ENCODE measurements at regions not wholly inside any gene's neighbourhood (a gene's known extent, or its start where the extent isn't known, plus 50 kb on each side); places are given as distances from the start of the nearest gene placed in this dataset.
"Not testable (repeated sequence)": the region's sequence is repeated elsewhere in the genome, so short reads cannot be mapped to it uniquely, and the experiment has no call there.

DNA sequence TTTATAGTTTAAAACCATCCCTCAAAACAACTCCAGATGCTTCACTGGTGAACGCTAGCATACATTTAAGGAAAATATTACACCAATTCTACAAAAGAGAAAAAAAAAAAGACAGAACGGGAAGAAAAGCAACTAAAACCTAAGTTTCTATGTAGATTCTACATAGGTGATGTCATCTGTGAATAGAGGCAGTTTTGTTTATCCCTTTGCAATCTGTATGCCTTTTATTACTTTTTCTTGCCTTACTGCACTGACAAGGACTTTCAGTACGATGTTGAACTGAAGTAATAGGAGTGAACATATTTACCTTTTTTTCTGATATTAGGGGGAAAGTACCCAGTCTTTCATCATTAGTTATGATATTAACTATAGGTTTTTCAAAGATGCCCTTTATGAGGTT, 101.7 kb upstream of the HAO2 start:
- no peaks in the 10 kb centered on the region for H3K9me3 ChIP-seq
- no peak for TF ChIP-seq CTCF (IDR thresholded peaks at IDR 0.05)
- TF ChIP-seq POLR2A (IDR thresholded peaks at IDR 0.05): no peak
- DNase-seq: no peak
- no peaks in the 10 kb centered on the region for H3K36me3 ChIP-seq
- H3K4me3 ChIP-seq: no peak overlapping the region
- intact Hi-C loops (cut with DNase I; ENCODE audit: low total_unique reads): no loop called here
- H3K27ac ChIP-seq: no peak overlapping the region
- no peaks in the 10 kb centered on the region for H3K27me3 ChIP-seq
- H3K4me1 ChIP-seq: no peaks in the 10 kb centered on the region

DNA sequence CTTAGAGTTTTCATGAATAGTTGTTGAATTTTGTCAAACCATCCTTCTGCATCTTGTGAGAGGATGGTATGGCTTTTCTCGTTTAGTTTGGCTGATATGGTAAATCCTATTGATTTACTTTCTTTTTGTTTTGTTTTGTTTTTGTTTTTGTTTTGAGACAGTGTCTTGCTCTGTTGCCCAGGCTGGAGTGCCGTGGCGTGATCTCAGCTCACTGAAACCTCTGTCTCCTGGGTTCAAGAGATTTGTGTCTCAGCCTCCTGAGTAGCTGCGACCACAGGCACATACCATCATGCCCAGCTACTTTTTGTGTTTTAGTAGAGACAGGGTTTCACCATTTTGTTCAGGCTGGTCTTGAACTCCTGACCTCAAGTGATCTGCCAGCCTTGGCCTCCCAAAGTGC, 101.3 kb upstream of the HAO2 start:
- H3K4me3 ChIP-seq; H3K9me3 ChIP-seq; H3K27me3 ChIP-seq; DNase-seq; H3K27ac ChIP-seq; H3K36me3 ChIP-seq; H3K4me1 ChIP-seq; intact Hi-C loops (cut with DNase I; ENCODE audit: low total_unique reads): not testable (repeated sequence)

DNA sequence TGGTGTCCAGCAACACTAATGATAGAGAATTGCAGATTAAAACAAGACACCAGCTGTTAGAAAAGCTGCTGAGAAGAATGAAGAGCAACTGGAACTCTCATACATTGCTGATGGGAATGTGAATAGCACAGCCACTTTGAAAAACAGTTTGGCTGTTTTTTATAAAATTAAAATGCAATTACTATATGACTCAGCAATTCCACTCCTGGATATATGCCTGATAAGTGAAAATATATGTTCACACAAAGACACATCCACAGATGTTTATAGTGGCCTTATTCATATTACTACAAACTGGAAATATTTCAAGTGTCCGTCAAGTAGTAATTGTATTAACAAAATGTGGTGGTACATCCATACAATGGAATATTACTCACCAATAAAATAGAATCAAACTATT, 99.7 kb upstream of the HAO2 start:
- DNase-seq: no peak
- TF ChIP-seq CTCF (IDR thresholded peaks at IDR 0.05): no peak
- no peak for TF ChIP-seq POLR2A (IDR thresholded peaks at IDR 0.05)
- Histone ChIP-seq H3K27ac (no peak overlapping the region), H3K36me3 (no peaks in the 10 kb centered on the region), H3K4me1 (no peaks in the 10 kb centered on the region), H3K27me3 (no peaks in the 10 kb centered on the region), H3K4me3 (no peak overlapping the region), H3K9me3 (no peaks in the 10 kb centered on the region)
- intact Hi-C loops (cut with DNase I; ENCODE audit: low total_unique reads): no loop called here

DNA sequence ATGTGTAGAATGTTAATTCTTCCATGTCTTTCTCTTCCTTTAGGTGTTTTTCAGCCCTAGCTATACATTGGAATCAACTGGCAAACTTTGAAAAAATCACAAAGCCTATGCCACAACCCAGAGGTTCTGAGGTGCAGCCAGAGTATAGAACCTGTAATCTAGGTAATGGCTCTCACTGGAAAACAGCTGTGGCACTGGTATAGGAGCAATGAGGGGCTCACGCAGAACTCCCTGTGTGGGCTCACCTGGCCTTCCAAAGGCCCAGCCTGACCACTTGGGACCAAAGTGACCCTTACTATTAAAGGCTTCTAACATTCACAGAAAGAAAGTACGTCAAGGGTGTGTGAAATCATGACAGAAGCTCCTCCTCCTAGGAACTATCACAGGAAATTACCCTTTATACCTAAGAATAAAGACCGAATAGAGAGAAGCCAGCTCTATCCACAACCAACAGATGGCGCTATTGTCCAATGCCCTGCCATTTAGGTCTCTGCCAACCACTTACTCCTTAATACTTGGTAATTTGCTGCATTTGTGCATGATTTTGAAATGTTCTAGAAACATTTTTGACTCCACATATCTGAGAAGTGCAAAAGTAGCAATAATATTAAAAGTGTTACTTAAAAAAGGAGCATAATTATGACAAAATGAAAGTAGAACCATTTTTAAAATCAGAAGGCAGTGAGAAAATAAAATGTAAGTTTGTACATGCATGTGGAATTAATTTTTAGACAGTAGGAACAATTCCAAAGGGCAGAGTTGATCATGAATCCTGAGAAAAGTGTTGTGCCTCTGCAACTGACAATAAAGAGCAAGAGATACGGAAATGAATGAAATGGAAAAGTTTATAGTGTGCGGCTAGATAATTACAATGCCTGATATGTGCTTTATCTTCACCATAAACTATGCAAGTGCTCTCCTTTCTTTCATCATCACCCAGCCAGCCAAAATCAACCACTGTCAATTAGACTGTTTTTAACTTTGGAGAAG, 93.1 kb upstream of the HAO2 start:
- DNase-seq: peak; percentile 26 to 33
- Histone ChIP-seq H3K36me3 (no peaks in the 10 kb centered on the region), H3K4me3 (no peak overlapping the region), H3K27ac (no peak overlapping the region), H3K4me1 (no peaks in the 10 kb centered on the region), H3K9me3 (no peaks in the 10 kb centered on the region), H3K27me3 (no peaks in the 10 kb centered on the region)
- TF ChIP-seq CTCF (IDR thresholded peaks at IDR 0.05): peak; percentile 44 to 68 (median 50)
- no peak for TF ChIP-seq POLR2A (IDR thresholded peaks at IDR 0.05)
- intact Hi-C loops (cut with DNase I; ENCODE audit: low total_unique reads): no loop called here

DNA sequence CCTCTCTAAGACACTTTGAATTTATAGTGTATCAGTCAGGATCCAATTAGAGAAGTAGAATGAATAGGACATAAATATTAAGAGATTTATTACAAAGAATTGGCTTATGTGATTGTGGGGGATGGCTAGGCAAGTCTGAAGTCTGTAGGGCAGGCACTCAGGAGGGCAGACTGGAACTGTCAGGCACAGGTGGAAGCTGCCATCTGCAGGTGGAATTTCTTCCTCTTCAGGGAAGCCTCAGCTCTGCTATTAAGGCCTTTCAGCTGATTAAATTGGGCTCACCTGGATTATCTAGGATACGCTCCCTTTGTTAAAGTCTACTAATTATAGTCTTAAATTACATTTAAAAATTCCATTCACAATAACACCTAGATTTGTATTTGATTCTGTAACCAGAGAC, 92.0 kb upstream of the HAO2 start:
- no peaks in the 10 kb centered on the region for H3K27me3 ChIP-seq
- TF ChIP-seq CTCF (IDR thresholded peaks at IDR 0.05): no peak
- no peak for DNase-seq
- no peaks in the 10 kb centered on the region for H3K36me3 ChIP-seq
- H3K9me3 ChIP-seq: no peaks in the 10 kb centered on the region
- H3K4me1 ChIP-seq: no peaks in the 10 kb centered on the region
- no peak overlapping the region for H3K4me3 ChIP-seq
- intact Hi-C loops (cut with DNase I; ENCODE audit: low total_unique reads): no loop called here
- H3K27ac ChIP-seq: no peak overlapping the region
